CD4-positive, alpha-beta memory T cell (primary cell): ENCODE measurements at regions not wholly inside any gene's neighbourhood (a gene's known extent, or its start where the extent isn't known, plus 50 kb on each side); places are given as distances from the start of the nearest gene placed in this dataset.

Experiments
- CTCF ChIA-PET: fragments of 350-600 bp; sonication (Branson Sonifier 250); formaldehyde crosslinking; loops from one replicate; lab custom pipeline; 2021; ENCODE audit warnings: inconsistent platforms; ENCODE audit not compliant: partially characterized antibody; lab: Charles Lee
- POLR2A ChIA-PET: fragments of 350-600 bp; sonication (Branson Sonifier 250); formaldehyde crosslinking; loops from one replicate; lab custom pipeline; 2021; ENCODE audit not compliant: partially characterized antibody; lab: Charles Lee
- DNase-seq, 5 donors: peaks; one replicate each; pipeline versions ENCODE4 v3.0.0 to v3.0.0-alpha.2; 2020 to 2022; ENCODE audit warnings: mixed read lengths in 1 of 5
- H3K27ac ChIP-seq: one replicate; pipeline ENCODE4 v1.7.0; 2013; ENCODE audit warnings: low read depth, low read length
- H3K27me3 ChIP-seq: 2 replicates; pipeline ENCODE4 v1.7.0; 2013; ENCODE audit warnings: mild to moderate bottlenecking, low read length, moderate library complexity; ENCODE audit not compliant: insufficient read depth
- H3K36me3 ChIP-seq: 2 replicates; pipeline ENCODE4 v1.7.0; 2013; ENCODE audit warnings: mild to moderate bottlenecking, low read length, moderate library complexity; ENCODE audit not compliant: insufficient read depth
- H3K4me1 ChIP-seq: 2 replicates; pipeline ENCODE4 v1.7.0; 2013; ENCODE audit warnings: mild to moderate bottlenecking, low read length, moderate library complexity; ENCODE audit not compliant: insufficient read depth
- H3K4me3 ChIP-seq, 2 donors: one replicate each; pipeline ENCODE4 v1.7.0; 2013; ENCODE audit warnings: low read length in 2 of 2, mild to moderate bottlenecking in 1 of 2
- H3K9me3 ChIP-seq, 2 donors: one replicate each; pipeline ENCODE4 v1.7.0; 2013; ENCODE audit warnings: low read length in 2 of 2, control low read depth in 1 of 2; ENCODE audit not compliant: control insufficient read depth in 1 of 2
- H3K27ac Mint-ChIP-seq, 7 donors: one replicate each; pipeline ENCODE4 v1.8.0; 2020 to 2021; ENCODE audit warnings: mixed read lengths in 7 of 7, mild to moderate bottlenecking in 6 of 7, inconsistent platforms in 3 of 7, moderate library complexity in 3 of 7
- H3K27me3 Mint-ChIP-seq, 2 donors: one replicate each; pipeline ENCODE4 v1.8.0; 2020 to 2021; ENCODE audit warnings: mixed read lengths in 2 of 2
- H3K36me3 Mint-ChIP-seq, 2 donors: one replicate each; pipeline ENCODE4 v1.8.0; 2020 to 2021; ENCODE audit warnings: mixed read lengths in 2 of 2, inconsistent platforms in 1 of 2, mild to moderate bottlenecking in 1 of 2
- H3K4me1 Mint-ChIP-seq, 4 donors: one replicate each; pipeline ENCODE4 v1.8.0; 2020 to 2021; ENCODE audit warnings: mixed read lengths in 4 of 4, mild to moderate bottlenecking in 1 of 4
- H3K4me3 Mint-ChIP-seq, 8 donors: one replicate each; pipeline ENCODE4 v1.8.0; 2020 to 2021; ENCODE audit warnings: mixed read lengths in 8 of 8, mild to moderate bottlenecking in 7 of 8, moderate library complexity in 6 of 8, inconsistent platforms in 3 of 8
- H3K9me3 Mint-ChIP-seq, 8 donors: one replicate each; pipeline ENCODE4 v1.8.0; 2020 to 2021; ENCODE audit warnings: mixed read lengths in 8 of 8, mild to moderate bottlenecking in 5 of 8, inconsistent platforms in 3 of 8, moderate library complexity in 1 of 8
- intact Hi-C: fragments of 100-400 bp; cut with micrococcal nuclease; formaldehyde crosslinking; loops from one replicate; pipeline ENCODE4 v1.15.1; 2023

DNA sequence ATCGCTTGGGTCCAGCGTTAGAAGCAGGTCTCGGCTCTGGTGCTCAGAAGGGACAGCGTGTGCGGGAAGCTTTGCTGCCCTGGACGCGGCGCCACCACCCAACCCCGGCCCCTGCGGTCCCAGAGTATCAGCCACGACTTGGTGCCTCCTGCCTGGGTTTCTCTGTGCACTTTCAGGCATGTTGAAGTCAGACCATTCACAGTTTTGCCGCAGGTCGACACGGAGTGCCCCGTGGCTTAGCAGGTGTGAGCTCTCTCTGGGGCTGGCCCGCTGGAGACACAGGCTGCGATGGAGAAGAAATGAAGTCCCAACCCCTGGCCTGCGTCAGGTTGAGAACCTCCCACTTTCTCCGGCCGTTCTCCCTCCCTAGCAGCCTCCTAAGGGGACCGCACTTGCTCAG is 494.5 kb downstream of the BRD1 start:
- intact Hi-C loops, result no loop called here
- Mint-ChIP-seq H3K27ac (no peak overlapping the region), H3K27me3 (peaks cover 0 to 15% of the 10 kb centered on the region in 2 donors), H3K4me1 (no peaks in the 10 kb centered on the region), H3K4me3 (no peak overlapping the region), H3K9me3 (peaks cover 0 to 4% (median 0%) of the 10 kb centered on the region in 8 donors), H3K36me3 (no peaks in the 10 kb centered on the region)
- POLR2A ChIA-PET, result no interaction called here
- Histone ChIP-seq H3K36me3 (no peaks in the 10 kb centered on the region), H3K4me1 (no peaks in the 10 kb centered on the region), H3K9me3 (no peaks in the 10 kb centered on the region), H3K4me3 (no peak overlapping the region), H3K27me3 (no peaks in the 10 kb centered on the region), H3K27ac (no peak overlapping the region)
- DNase-seq, result peak in 1 of 5 donors; percentile 14
- CTCF ChIA-PET, result no interaction called here

GRCh38 chr22:49332691-49333090 is 495.0 kb downstream of the BRD1 start:
- no peaks in the 10 kb centered on the region for H3K36me3 Mint-ChIP-seq
- Histone ChIP-seq H3K36me3 (no peaks in the 10 kb centered on the region), H3K27me3 (no peaks in the 10 kb centered on the region), H3K4me3 (no peak overlapping the region), H3K9me3 (no peaks in the 10 kb centered on the region), H3K27ac (no peak overlapping the region), H3K4me1 (no peaks in the 10 kb centered on the region)
- peaks cover 0 to 5% (median 0%) of the 10 kb centered on the region in 8 donors for H3K9me3 Mint-ChIP-seq
- ChIA-PET CTCF (no interaction called here), POLR2A (no interaction called here)
- no peaks in the 10 kb centered on the region for H3K4me1 Mint-ChIP-seq
- no peak overlapping the region for H3K27ac Mint-ChIP-seq
- intact Hi-C loops, result no loop called here
- DNase-seq, result no peak
- peaks cover 0 to 15% of the 10 kb centered on the region in 2 donors for H3K27me3 Mint-ChIP-seq
- no peak overlapping the region for H3K4me3 Mint-ChIP-seq

DNA sequence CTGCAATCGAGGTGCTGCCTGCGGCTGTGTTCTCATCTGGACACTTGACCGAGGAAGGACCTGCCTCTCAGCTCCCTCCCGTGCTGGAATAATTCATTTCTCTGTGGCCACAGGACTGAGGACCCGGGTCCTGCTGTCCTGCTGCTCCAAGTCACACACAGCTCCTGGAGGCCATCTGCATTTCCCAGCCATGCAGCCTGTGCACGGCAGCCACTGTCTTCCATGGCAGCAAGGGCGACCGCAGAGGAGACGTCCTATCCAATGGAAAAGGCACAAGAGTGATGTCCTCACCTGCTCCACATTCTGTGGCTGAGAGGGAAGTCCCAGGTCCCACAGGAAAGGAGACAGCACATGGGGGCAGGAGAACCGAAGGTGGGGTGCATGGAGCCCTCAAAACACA is 495.8 kb downstream of the BRD1 start:
- no peak overlapping the region for H3K4me3 Mint-ChIP-seq
- H3K27me3 Mint-ChIP-seq, result peaks cover 0 to 15% of the 10 kb centered on the region in 2 donors
- DNase-seq, result no peak
- peaks cover 0 to 9% (median 5%) of the 10 kb centered on the region in 8 donors for H3K9me3 Mint-ChIP-seq
- H3K36me3 Mint-ChIP-seq, result no peaks in the 10 kb centered on the region
- intact Hi-C loops, result no loop called here
- ChIA-PET POLR2A (no interaction called here), CTCF (no interaction called here)
- H3K4me3 ChIP-seq, result no peak overlapping the region
- H3K27ac ChIP-seq, result no peak overlapping the region
- H3K9me3 ChIP-seq, result peaks cover 0 to 3% of the 10 kb centered on the region in 2 donors
- H3K36me3 ChIP-seq, result no peaks in the 10 kb centered on the region
- H3K4me1 ChIP-seq, result no peaks in the 10 kb centered on the region
- H3K27ac Mint-ChIP-seq, result no peak overlapping the region
- no peaks in the 10 kb centered on the region for H3K27me3 ChIP-seq
- no peaks in the 10 kb centered on the region for H3K4me1 Mint-ChIP-seq

GRCh38 chr22:49331223-49331815 is 496.4 kb downstream of the BRD1 start:
- Histone ChIP-seq H3K36me3 (no peaks in the 10 kb centered on the region), H3K27ac (no peak overlapping the region), H3K9me3 (peaks cover 0 to 4% of the 10 kb centered on the region in 2 donors), H3K4me1 (no peaks in the 10 kb centered on the region), H3K4me3 (no peak overlapping the region), H3K27me3 (no peaks in the 10 kb centered on the region)
- POLR2A ChIA-PET, result no interaction called here
- CTCF ChIA-PET, result no interaction called here
- Mint-ChIP-seq H3K9me3 (peaks cover 0 to 13% (median 9%) of the 10 kb centered on the region in 8 donors), H3K4me1 (no peaks in the 10 kb centered on the region), H3K36me3 (no peaks in the 10 kb centered on the region), H3K4me3 (no peak overlapping the region), H3K27ac (no peak overlapping the region), H3K27me3 (peaks cover 0 to 15% of the 10 kb centered on the region in 2 donors)
- DNase-seq, result no peak
- intact Hi-C loops, result no loop called here

- no peaks in the 10 kb centered on the region for H3K36me3 ChIP-seq
- Mint-ChIP-seq H3K27ac (no peak overlapping the region), H3K27me3 (peaks cover 0 to 13% of the 10 kb centered on the region in 2 donors), H3K9me3 (peaks cover 0 to 13% (median 9%) of the 10 kb centered on the region in 8 donors), H3K36me3 (no peaks in the 10 kb centered on the region), H3K4me1 (peaks cover 0 to 2% (median 0%) of the 10 kb centered on the region in 4 donors), H3K4me3 (no peak overlapping the region)
- H3K27me3 ChIP-seq, result no peaks in the 10 kb centered on the region
- intact Hi-C loops, result no loop called here
- H3K4me3 ChIP-seq, result no peak overlapping the region
- H3K4me1 ChIP-seq, result no peaks in the 10 kb centered on the region
- ChIA-PET CTCF (interaction anchor here (1.2 kb wide), 1 partner anchor 8 kb away, joined by 3 read pairs; no protein-coding TSS in a partner anchor), POLR2A (no interaction called here)
- H3K27ac ChIP-seq, result no peak overlapping the region
- peak in 1 of 5 donors; percentile 12 for DNase-seq
- H3K9me3 ChIP-seq, result peaks cover 0 to 4% of the 10 kb centered on the region in 2 donors
Measured at GRCh38 chr22:49330421-49331222, 497.1 kb downstream of the BRD1 start.

- peaks cover 0 to 4% of the 10 kb centered on the region in 2 donors for H3K9me3 ChIP-seq
- intact Hi-C loops, result no loop called here
- CTCF ChIA-PET, result interaction anchor here (1.2 kb wide), 1 partner anchor 9 kb away, joined by 3 read pairs; no protein-coding TSS in a partner anchor
- H3K27me3 ChIP-seq, result no peaks in the 10 kb centered on the region
- no peaks in the 10 kb centered on the region for H3K4me1 ChIP-seq
- Mint-ChIP-seq H3K9me3 (peaks cover 0 to 13% (median 9%) of the 10 kb centered on the region in 8 donors), H3K27me3 (peaks cover 0 to 15% of the 10 kb centered on the region in 2 donors), H3K27ac (no peak overlapping the region), H3K4me3 (no peak overlapping the region), H3K36me3 (no peaks in the 10 kb centered on the region), H3K4me1 (peaks cover 0 to 7% (median 0%) of the 10 kb centered on the region in 4 donors)
- H3K36me3 ChIP-seq, result no peaks in the 10 kb centered on the region
- POLR2A ChIA-PET, result no interaction called here
- no peak for DNase-seq
- H3K27ac ChIP-seq, result no peak overlapping the region
- H3K4me3 ChIP-seq, result no peak overlapping the region
Measured at GRCh38 chr22:49329636-49330035, 498.0 kb downstream of the BRD1 start.

DNA sequence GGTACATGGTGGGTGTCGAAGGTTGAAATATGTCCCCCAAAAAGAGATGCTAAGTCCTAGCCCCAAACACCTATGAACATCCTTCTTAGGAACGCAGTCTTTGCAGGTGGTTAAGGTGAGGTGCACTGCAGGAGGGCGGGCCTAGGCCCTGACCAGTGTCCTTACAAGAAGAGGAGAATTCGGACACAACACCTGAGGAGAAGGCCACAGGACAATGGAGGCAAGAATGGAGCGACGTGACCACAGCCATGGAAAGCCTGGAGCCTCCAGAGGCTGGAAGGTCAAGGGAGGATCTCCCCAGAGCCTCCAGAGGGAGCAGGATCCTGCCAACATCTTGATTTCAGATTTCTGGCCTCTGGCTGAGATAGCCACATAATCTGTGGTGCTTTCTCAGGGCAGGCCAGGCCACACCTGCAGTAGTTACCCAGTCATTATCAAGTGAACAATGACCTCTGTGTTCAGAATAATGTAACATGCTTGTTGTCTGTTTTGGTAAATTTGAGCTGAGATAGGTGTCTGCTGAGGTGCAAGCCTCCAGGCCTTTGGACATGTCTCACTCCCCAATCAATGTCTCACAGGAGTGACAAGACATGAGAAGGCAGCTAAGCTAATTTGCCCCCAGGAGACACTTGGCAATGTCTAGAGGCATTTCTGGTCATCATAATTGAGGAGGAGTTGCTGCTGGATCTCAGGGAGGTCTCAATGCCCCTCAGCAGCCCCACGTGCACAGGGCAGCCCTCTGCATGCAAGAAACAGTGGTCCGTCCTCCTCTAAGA is 498.9 kb downstream of the BRD1 start:
- H3K27ac Mint-ChIP-seq, result no peak overlapping the region
- POLR2A ChIA-PET, result no interaction called here
- peaks cover 1 to 19% of the 10 kb centered on the region in 2 donors for H3K27me3 Mint-ChIP-seq
- Histone ChIP-seq H3K4me3 (no peak overlapping the region), H3K27ac (no peak overlapping the region), H3K27me3 (no peaks in the 10 kb centered on the region), H3K36me3 (no peaks in the 10 kb centered on the region), H3K9me3 (peaks cover 0 to 4% of the 10 kb centered on the region in 2 donors), H3K4me1 (no peaks in the 10 kb centered on the region)
- CTCF ChIA-PET, result interaction anchor here (1.2 kb wide), 1 partner anchor 10 kb away, joined by 3 read pairs; no protein-coding TSS in a partner anchor
- H3K9me3 Mint-ChIP-seq, result peaks cover 0 to 13% (median 9%) of the 10 kb centered on the region in 8 donors
- no peak overlapping the region for H3K4me3 Mint-ChIP-seq
- peaks cover 0 to 11% (median 0%) of the 10 kb centered on the region in 4 donors for H3K4me1 Mint-ChIP-seq
- no peak for DNase-seq
- H3K36me3 Mint-ChIP-seq, result no peaks in the 10 kb centered on the region
- intact Hi-C loops, result no loop called here
